ENCODE measurements at regions not wholly inside any gene's neighbourhood (a gene's known extent, or its start where the extent isn't known, plus 50 kb on each side); places are given as distances from the start of the nearest gene placed in this dataset.
"Not testable (repeated sequence)": the region's sequence is repeated elsewhere in the genome, so short reads cannot be mapped to it uniquely, and the experiment has no call there.

DNA sequence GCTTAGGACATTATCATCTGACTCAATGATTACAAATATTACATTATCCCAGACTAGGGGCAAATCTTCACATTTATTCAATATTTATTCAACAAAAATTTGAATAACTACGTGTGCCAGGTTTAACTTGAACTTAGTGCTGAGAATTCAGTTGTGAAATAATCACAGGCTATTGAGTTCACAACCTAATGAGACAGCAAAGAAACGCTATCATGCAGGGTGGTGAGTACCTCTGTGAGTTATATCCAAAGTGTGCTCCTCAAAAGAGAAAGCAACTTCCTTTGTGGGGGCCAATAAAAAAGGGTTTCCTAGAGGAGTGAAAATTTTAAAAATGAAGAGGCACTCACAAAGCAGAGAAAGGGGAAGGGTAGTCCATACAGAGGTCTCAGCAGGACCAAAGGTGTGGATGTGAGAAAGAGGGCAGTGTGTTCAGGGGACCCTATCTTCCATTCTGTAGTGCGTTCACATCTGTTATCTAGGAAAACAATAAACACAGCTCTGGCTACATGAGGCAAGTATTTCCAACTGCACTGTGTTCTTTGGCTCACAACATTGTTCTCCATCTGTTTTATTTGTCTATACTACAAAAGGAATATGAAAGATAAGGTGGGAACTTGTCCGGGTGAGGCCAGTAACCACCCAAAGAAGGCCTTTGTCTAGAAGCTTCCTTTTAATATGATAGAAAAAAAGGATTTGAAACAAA is 155.4 kb upstream of the MARCKS start:
- no peak for DNase-seq

- DNase-seq, result no peak
Observed at GRCh38 chr6:113707194-113707593, 150.0 kb upstream of the MARCKS start.

DNA sequence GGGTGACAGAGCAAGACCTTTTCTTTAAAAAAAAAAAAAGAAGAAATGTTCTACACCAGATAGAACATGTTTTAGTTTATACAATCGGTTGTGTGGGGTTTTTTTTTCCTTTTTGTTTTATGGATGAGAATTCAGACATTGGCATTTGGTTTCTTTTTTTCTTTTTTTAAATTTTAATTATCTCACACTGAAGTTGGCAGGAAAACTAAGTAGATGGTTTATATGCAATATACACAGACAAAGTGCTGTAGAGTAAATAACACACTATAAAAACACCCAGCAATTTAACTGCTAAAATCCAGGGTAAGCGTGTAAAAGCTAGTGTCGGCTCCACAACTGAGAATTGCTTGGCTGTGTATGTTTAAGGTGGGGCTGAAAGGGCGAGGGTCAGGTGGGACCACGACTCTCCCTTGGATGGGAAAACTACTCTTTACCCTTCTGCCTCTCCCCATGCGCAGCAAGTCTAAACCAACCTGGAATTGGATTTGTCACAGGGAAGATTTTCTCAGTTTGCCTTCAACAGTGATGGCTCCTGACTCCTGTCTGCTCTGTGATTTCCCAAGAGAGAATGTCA is 147.1 kb upstream of the MARCKS start:
- no peak for DNase-seq

GRCh38 chr6:113713665-113714064 is 143.5 kb upstream of the MARCKS start:
- no peak for DNase-seq

GRCh38 chr6:113718588-113718987 is 138.6 kb upstream of the MARCKS start:
- no peak for DNase-seq

GRCh38 chr6:113719064-113719463 is 138.1 kb upstream of the MARCKS start:
- DNase-seq, result no peak

DNA sequence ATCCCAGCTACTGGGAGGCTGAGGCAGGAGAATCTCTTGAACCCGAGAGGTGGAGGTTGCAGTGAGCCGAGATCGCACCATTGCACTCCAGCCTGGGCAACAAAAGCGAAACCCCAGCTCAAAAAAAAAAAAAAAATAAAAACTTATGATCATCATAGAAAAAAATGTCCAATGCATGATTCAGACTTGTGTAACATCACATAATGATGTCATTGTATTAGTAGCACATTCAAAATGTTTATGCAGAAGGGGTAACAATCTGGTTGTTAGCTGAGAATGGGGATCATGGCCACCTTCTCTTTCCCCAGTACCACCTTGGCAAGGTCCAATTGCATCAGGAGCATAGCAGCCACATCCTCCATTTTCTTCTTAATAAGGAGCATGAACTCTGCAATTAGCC is 137.6 kb upstream of the MARCKS start:
- peak; percentile 27 for DNase-seq

GRCh38 chr6:113723182-113723581 is 134.0 kb upstream of the MARCKS start:
- peak; percentile 69 for DNase-seq

DNA sequence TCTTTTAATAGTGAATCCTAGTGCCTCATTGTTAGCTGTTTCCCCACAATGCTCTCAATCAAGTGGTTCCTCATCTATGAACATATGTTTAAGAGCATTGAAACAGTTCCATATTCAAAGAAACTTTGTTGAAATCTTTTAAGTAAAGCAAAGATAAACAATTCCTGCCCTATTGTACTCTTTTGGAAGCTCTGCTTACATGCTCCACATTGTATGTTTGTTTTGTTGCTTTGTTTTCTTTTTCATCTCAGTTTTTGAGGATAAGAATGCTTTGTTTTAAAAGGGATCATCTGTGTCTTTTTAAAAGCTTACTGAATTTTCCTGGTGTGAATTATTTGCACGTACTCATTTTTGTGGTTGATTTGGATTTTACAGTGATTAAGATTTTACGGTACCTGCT is 132.2 kb upstream of the MARCKS start:
- not testable (repeated sequence) for DNase-seq

- DNase-seq, result no peak
Observed at GRCh38 chr6:113731541-113731940, 125.6 kb upstream of the MARCKS start.

DNA sequence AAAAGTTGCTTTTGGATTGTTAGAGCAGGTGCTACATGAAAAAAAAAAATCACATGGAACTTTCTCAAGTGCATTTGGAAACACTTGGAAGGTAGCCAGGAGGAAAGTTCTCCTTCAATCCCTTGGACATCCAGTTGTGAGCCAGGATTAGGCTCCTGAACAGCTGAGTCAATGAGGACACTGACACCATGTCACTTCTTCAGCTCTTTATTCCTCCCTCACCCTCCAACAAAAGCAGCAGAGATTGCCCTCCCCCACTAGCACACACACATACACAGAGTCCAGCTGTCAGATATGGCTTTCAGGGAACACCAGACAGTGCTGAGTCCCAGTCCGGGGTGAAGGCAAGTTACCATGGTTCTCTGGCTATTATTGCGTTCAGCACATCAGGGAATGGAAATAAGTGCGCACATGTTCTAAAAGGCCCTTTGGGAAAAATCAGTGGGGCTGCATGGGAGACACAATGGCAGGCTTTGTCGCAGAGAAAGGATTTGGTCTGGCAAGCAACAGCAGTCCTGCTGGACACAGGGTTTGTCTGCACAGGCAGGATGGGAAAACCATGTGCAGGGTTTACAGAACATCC is 124.7 kb upstream of the MARCKS start:
- no peak for DNase-seq

DNA sequence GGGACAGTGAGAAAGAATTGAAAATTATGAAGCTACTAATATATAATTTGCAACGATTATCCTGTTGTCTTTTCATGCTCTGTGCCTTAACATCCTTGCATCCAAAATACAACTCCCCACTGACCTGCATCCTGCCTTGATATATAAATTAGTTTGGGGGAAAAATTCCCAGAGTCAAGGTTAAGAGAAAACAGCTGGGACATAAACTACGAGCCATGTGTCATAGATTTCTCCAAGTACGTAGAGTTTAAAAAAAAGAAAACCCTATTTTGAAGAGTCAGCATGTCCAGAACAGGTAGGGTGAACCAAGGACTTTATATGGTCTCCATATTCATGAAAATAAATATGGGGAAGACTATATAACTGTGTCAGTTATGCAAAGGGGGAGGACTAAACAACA is 123.8 kb upstream of the MARCKS start:
- no peak for DNase-seq

- no peak for DNase-seq
Observed at GRCh38 chr6:113734982-113735381, 122.2 kb upstream of the MARCKS start.

DNA sequence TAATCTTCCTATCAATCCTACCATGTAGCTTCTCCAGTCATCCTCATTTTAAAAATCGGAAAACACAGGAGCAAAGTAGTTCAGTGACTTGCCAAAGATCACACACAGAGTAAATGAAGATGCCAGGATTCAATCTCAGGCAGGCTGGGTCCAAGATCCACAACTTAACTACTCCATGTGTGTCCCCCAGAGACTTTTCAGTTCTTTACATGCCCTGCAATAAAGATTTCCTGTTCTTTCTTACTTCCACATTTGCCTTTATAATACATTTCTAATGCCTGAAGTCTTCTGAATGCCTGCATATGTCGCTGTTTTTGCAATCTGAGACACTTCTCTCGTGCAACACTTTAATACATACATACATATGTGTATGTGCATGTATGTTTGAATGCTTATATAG is 121.7 kb upstream of the MARCKS start:
- DNase-seq, result no peak

DNA sequence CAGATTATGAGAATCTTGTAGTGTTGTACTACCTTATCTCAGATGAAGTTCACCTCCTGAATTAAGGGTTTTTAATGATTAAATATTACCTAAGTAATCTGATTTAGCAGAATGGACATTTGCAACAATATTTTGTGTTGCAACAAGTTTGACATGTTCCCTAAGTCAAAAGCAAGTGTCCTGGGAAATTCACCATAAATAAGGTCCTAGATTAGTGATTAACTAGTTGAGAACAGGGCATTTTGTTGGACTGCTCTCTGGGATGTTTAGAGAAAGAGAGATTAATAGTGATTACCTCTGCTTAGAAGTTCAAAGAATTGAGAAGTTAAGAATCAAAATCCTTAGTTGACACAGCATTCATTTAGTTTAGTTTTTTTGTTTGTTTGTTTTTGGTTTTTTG is 120.2 kb upstream of the MARCKS start:
- no peak for DNase-seq

DNA sequence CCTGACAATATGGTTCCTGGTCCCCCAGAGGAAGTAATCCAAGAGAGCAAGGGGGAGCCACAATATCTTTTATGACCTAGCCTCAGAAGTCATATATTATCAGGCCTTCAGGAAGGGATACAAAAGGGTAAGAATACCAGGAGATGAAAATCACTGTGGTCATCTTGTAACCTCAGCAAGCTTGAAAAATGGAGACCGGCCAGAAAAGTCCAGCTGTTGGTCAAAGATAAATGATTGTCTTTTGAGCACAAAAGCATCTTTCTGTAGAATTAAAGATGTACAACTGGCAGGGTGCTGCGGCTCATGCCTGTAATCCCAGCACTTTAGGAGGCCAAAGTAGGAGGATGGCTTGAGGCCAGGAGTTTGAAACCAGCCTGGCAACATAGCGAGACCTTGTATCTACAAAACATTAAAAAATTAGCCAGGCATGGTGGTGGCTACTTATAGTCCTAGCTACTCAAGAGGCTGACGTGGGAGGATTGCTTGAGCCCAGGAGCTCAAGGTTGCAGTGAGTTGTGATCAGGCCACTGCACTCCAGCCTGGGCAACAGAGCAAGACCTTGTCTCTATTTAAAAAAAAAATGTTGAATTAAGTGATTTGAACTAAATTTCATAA is 118.0 kb upstream of the MARCKS start:
- no peak for DNase-seq

DNA sequence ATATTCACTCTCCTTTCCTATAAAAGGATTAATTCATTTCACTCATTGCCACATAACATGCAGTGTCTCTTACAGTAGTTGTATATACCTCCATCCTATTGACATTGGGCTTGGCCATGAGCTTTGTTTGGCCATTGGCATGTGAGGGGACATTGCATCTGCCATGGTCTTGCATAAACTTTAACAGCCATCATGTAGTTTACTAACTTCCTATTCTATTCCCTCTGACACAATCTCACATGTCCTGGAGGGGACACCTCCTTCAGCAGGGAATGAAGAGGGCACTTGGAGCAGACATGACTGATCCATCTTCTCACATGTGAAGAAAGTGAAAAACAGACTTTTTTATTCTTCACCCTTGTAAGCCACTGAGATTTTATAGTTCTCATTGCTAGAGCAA is 115.5 kb upstream of the MARCKS start:
- DNase-seq, result no peak

GRCh38 chr6:113742342-113742741 is 114.8 kb upstream of the MARCKS start:
- no peak for DNase-seq

- DNase-seq, result no peak
Observed at GRCh38 chr6:113744861-113745260, 112.3 kb upstream of the MARCKS start.

- DNase-seq, result no peak
Observed at GRCh38 chr6:113750151-113750855, 106.8 kb upstream of the MARCKS start.

- no peak for DNase-seq
Observed at GRCh38 chr6:113754291-113754690, 102.9 kb upstream of the MARCKS start.

DNA sequence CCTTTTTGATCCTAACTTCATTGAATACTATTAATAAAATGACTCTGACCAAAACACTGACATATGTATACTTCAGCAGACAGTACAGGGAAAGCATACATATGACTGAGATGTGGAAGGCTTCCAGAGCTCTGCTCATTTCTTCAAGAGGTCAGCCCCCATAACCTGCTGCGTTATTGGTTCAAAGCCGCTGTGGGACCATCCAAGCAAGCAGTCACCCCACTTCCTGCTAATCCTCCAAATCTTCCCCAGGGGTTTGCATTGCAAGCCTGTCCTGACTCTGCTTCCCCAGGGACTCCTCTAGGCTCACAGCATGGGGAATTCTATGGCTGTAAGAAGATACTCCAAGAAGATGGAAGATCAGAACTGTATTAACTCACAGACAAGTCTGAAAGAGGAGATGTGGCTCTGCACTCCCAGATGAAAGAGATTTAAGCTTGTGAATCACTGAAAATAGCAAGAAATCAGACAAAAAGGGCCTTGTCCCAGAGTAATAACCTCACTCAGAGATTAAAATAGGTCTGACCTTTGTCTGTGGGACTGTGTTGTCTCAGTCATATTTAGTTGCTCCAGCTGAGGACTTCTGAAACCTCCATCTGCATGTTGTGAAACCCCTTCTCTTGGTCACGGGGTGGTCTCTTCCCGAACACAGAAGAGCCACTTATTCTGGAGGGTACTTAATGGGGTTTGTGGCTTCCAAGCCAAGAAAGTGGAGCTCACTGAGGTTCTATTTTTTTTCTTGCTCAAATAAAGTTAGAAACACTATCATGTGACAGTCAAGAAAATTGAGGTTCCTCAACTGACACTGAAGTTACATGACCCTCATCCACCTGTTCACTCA is 101.5 kb upstream of the MARCKS start:
- no peak for DNase-seq

- DNase-seq, result no peak
Observed at GRCh38 chr6:113756290-113756665, 100.9 kb upstream of the MARCKS start.
